ES-I3 (cell line): ENCODE measurements at regions not wholly inside any gene's neighbourhood (a gene's known extent, or its start where the extent isn't known, plus 50 kb on each side); places are given as distances from the start of the nearest gene placed in this dataset.
"Not testable (repeated sequence)": the region's sequence is repeated elsewhere in the genome, so short reads cannot be mapped to it uniquely, and the experiment has no call there.

Source experiments
- H3K36me3 ChIP-seq: 2 replicates; pipeline ENCODE4 v1.6.1; 2013; ENCODE audit warnings: mild to moderate bottlenecking, low read length, control low read depth, moderate library complexity; ENCODE audit not compliant: insufficient read depth
- H3K4me1 ChIP-seq: 2 replicates; pipeline ENCODE4 v1.6.1; 2013; ENCODE audit warnings: mild to moderate bottlenecking, control low read depth, low read length; ENCODE audit not compliant: insufficient read depth
- H3K9ac ChIP-seq: 2 replicates; pipeline ENCODE4 v1.6.1; 2013; ENCODE audit warnings: low read depth, mild to moderate bottlenecking, low read length, moderate library complexity
- H3K9me3 ChIP-seq: 2 replicates; pipeline ENCODE4 v1.6.1; 2013; ENCODE audit warnings: mild to moderate bottlenecking, low read length, moderate library complexity; ENCODE audit not compliant: control insufficient read depth, insufficient read depth

GRCh38 chr20:48040491-48040890, 255.2 kb upstream of the SULF2 start:
- H3K9ac ChIP-seq: no peak overlapping the region
- 0 out of 2 replicates have a peak, but pooled peaks cover 3% of the 10 kb centered on the region for H3K4me1 ChIP-seq
- peaks cover 4% of the 10 kb centered on the region; the same call in 1 of the 2 replicates for H3K9me3 ChIP-seq
- no peaks in the 10 kb centered on the region for H3K36me3 ChIP-seq

GRCh38 chr20:48040051-48040450, 254.8 kb upstream of the SULF2 start:
- Histone ChIP-seq H3K9me3 (peaks cover 4% of the 10 kb centered on the region; the same call in 1 of the 2 replicates), H3K36me3 (no peaks in the 10 kb centered on the region), H3K4me1 (0 out of 2 replicates have a peak, but pooled peaks cover 3% of the 10 kb centered on the region), H3K9ac (no peak overlapping the region)

GRCh38 chr20:48039514-48039913, 254.2 kb upstream of the SULF2 start:
- Histone ChIP-seq H3K9ac (no peak overlapping the region), H3K9me3 (peaks cover 4% of the 10 kb centered on the region; the same call in 1 of the 2 replicates), H3K36me3 (no peaks in the 10 kb centered on the region), H3K4me1 (0 out of 2 replicates have a peak, but pooled peaks cover 3% of the 10 kb centered on the region)

DNA sequence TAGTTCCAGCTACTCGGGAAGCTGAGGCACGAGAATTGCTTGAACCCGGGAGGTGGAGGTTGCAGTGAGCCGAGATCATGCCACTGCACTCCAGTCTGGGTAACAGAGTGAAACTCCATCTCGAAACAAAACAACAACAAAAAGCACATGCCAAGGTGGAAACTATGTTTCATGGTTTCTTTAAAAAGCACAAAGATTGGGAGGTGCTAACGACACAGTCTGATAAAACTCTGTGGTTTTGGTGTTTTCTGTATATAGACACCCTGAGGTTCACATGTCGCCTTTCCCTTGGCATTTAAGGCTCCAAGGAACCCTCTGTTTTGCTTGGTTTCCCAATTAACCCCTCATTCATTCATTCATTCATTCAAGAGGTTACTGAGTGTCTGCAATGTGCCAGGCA, 253.4 kb upstream of the SULF2 start:
- H3K9ac ChIP-seq: no peak overlapping the region
- H3K9me3 ChIP-seq: peaks cover 4% of the 10 kb centered on the region; the same call in 1 of the 2 replicates
- 0 out of 2 replicates have a peak, but pooled peaks cover 3% of the 10 kb centered on the region for H3K4me1 ChIP-seq
- H3K36me3 ChIP-seq: no peaks in the 10 kb centered on the region

GRCh38 chr20:48037798-48038197, 252.5 kb upstream of the SULF2 start:
- H3K4me1 ChIP-seq, H3K9ac ChIP-seq, H3K9me3 ChIP-seq, H3K36me3 ChIP-seq: not testable (repeated sequence)

- Histone ChIP-seq H3K36me3 (no peaks in the 10 kb centered on the region), H3K9ac (no peak overlapping the region), H3K4me1 (0 out of 2 replicates have a peak, but pooled peaks cover 3% of the 10 kb centered on the region), H3K9me3 (peaks cover 4% of the 10 kb centered on the region; the same call in 1 of the 2 replicates)
Measured at GRCh38 chr20:48035961-48036731, 250.9 kb upstream of the SULF2 start.

- Histone ChIP-seq H3K9ac (no peak overlapping the region), H3K36me3 (no peaks in the 10 kb centered on the region), H3K9me3 (no peaks in the 10 kb centered on the region; the same call in 1 of the 2 replicates), H3K4me1 (0 out of 2 replicates have a peak, but pooled peaks cover 3% of the 10 kb centered on the region)
Measured at GRCh38 chr20:48034751-48035150, 249.5 kb upstream of the SULF2 start.

DNA sequence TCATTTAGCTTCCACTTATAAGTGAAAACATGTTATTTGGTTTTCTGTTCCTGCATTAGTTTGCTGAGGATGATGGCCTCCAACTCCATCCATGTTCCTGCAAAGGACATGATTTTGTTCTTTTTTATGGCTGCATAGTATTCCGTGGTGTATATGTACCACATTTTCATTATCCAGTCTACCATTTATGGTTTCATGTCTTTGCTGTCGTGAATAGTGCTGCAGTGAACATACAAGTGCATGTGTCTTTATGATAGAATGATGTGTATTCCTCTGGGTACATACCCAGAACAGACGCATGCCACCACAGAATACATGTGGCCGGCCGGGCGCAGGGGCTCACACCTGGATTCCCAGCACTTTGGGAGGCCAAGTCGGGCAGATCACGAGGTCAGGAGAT, 247.7 kb upstream of the SULF2 start:
- H3K9ac ChIP-seq, H3K4me1 ChIP-seq, H3K9me3 ChIP-seq, H3K36me3 ChIP-seq: not testable (repeated sequence)

- no peaks in the 10 kb centered on the region for H3K4me1 ChIP-seq
- H3K9me3 ChIP-seq: no peaks in the 10 kb centered on the region; the same call in 1 of the 2 replicates
- no peak overlapping the region for H3K9ac ChIP-seq
- no peaks in the 10 kb centered on the region for H3K36me3 ChIP-seq
Measured at GRCh38 chr20:48031122-48031521, 245.8 kb upstream of the SULF2 start.

- Histone ChIP-seq H3K9ac (no peak overlapping the region), H3K9me3 (no peaks in the 10 kb centered on the region), H3K36me3 (no peaks in the 10 kb centered on the region), H3K4me1 (peaks cover 4% of the 10 kb centered on the region)
Measured at GRCh38 chr20:48026981-48027592, 241.8 kb upstream of the SULF2 start.

DNA sequence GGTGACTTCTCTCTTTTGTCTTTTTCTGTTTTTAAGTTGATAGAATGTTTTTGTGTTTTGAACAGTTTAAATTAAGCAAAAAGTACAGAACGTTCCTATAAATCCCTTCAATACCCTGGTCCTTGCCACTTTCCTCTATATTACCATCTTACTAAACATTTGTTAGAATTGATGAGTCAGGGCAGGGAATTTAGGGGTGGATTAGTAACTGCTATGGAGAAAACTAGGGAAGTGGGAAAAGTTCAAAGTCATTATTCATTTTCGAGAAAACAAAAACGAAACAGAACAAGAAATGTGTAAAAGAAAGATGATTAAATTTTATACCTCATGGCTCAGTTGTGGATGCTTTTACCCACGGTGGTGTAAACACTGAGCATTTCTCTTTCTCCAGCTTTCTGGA, 240.4 kb upstream of the SULF2 start:
- Histone ChIP-seq H3K9me3 (no peaks in the 10 kb centered on the region), H3K9ac (no peak overlapping the region), H3K4me1 (peaks cover 4% of the 10 kb centered on the region)

DNA sequence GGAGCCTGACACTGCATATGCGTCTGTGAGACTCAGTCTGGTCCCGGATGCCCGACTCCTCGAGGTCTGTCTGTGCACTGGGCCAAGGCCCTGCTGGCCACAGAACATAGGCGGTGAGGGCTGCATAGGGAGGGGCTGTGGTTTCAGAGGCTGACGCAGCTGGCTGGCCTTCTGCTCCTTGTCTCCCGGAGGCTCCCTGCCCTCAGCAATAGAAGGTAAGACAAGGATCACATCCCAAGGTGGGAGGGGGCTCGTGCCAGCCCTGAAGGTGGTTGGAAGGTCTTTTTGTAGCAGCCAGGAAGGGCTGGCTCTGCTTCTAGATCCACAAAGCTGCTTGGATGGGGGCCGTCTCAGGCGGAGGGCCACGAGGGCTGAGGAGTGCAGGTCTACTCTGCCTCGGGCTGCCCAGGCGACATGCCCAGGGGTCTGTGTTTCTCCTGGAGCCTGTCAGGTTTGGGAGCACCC, 239.8 kb upstream of the SULF2 start:
- peaks cover 4% of the 10 kb centered on the region for H3K4me1 ChIP-seq
- no peaks in the 10 kb centered on the region for H3K36me3 ChIP-seq
- H3K9me3 ChIP-seq: no peaks in the 10 kb centered on the region
- no peak overlapping the region for H3K9ac ChIP-seq

More for the DNA sequence above, 240.4 kb upstream of the SULF2 start:
- no peaks in the 10 kb centered on the region for H3K36me3 ChIP-seq

DNA sequence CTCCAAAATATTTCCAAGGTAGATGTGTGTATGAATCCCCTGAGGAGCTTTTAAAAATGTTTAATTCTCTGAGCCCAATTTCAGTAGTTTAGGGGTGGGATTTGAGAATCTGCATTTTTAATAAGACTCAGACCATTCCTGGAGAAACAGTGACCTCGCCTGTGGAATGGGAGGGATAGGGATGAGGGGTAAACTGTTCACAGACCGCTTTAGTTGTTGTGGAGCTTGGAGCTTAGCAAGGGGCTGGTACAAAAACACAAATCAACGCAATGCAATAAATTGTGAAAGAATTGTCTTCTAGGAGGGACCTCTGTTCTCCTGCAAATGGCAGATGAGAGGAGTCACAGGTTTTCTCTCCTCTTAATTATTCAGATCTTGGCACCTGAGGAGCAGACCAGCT, 239.3 kb upstream of the SULF2 start:
- Histone ChIP-seq H3K9ac (no peak overlapping the region), H3K36me3 (no peaks in the 10 kb centered on the region), H3K4me1 (peaks cover 4% of the 10 kb centered on the region), H3K9me3 (no peaks in the 10 kb centered on the region)

GRCh38 chr20:48020696-48021095, 235.4 kb upstream of the SULF2 start:
- H3K9ac ChIP-seq, H3K4me1 ChIP-seq, H3K9me3 ChIP-seq, H3K36me3 ChIP-seq: not testable (repeated sequence)

GRCh38 chr20:48019940-48020339, 234.7 kb upstream of the SULF2 start:
- H3K9ac ChIP-seq: no peak overlapping the region
- H3K36me3 ChIP-seq: no peaks in the 10 kb centered on the region
- H3K4me1 ChIP-seq: no peaks in the 10 kb centered on the region; the same call in 1 of the 2 replicates
- H3K9me3 ChIP-seq: no peaks in the 10 kb centered on the region
